ENCODE measurements at regions not wholly inside any gene's neighbourhood (a gene's known extent, or its start where the extent isn't known, plus 50 kb on each side); places are given as distances from the start of the nearest gene placed in this dataset.

DNA sequence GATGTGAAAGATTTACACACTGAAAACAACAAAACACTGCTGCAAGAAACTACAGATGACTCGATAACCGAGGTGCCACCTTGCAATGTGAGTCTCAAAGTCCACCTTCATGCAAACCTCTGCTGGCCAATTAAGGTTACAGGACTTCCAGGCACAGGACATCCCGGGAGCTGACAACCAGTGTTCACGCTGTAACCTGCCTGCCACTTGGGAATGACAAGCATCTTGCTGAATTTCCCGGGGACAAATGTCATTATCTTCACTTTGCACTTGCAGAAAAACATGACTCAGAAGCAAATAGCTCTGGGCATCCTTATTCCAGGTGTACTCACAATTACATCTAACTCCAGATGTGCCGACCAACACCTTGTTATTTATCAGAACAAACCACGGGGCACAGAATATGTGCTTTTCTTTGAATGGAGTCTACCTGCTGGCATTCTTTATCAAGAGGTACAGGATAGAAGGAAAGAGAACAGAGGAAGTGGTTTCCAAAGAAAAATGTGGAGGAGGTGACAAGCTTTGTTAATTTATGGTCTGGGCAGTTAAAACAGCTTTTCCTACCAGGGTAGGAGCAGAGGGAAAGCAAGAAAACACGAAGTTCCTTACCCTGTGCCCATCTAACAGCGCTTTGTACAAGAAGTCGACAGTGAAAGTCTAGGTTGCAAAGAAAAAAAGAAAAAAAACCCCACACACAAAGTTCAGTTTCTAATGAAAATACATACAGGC lies 72.3 kb downstream of the SHANK2 start:
- Histone ChIP-seq H3K27me3 (ENCODE audit: control insufficient read depth in 3 of 3, insufficient read depth in 3 of 3, low read depth in 1 of 3, low read length in 3 of 3) (peaks cover 0 to 3% (median 0%) of the 10 kb centered on the region in 3 experiments), H3K23ac (ENCODE audit: low read depth, low read length, poor library complexity) (no peak overlapping the region), H3K27ac (replicated peaks; ENCODE audit: low read length) (no peak overlapping the region), H2BK15ac (ENCODE audit: low read length) (no peak overlapping the region), H3K79me1 (ENCODE audit: low read depth, low read length) (no peaks in the 10 kb centered on the region), H3K4me3 (ENCODE audit: low read length in 2 of 2) (no peak overlapping the region), H4K8ac (ENCODE audit: low read depth, low read length) (no peak overlapping the region), H3K18ac (ENCODE audit: low read length) (no peak overlapping the region), H2AK5ac (ENCODE audit: low read depth, low read length) (no peak overlapping the region), H3K4ac (ENCODE audit: low read length) (no peak overlapping the region), H3K4me2 (ENCODE audit: insufficient read depth, low read length, poor library complexity, severe bottlenecking) (no peak overlapping the region), H3K4me1 (ENCODE audit: control insufficient read depth in 2 of 2, insufficient read depth in 1 of 2, low read depth in 1 of 2, low read length in 2 of 2) (no peaks in the 10 kb centered on the region), H3K9me3 (replicated peaks in 1 of 2; ENCODE audit: control insufficient read depth in 2 of 2, insufficient read depth in 1 of 2, low read depth in 1 of 2, low read length in 2 of 2) (peaks cover 3 to 4% of the 10 kb centered on the region in 2 donors), H2AFZ (ENCODE audit: low read length) (no peak overlapping the region), H2BK5ac (ENCODE audit: low read length) (no peak overlapping the region), H2BK12ac (ENCODE audit: low read length) (no peak overlapping the region), H3K9ac (ENCODE audit: low read depth, low read length, poor library complexity) (no peak overlapping the region), H2BK120ac (ENCODE audit: low read depth, low read length) (no peak overlapping the region), H3K36me3 (replicated peaks in 1 of 2; ENCODE audit: control insufficient read depth in 2 of 2, insufficient read depth in 2 of 2, low read length in 2 of 2) (no peaks in the 10 kb centered on the region), H4K91ac (ENCODE audit: low read depth, low read length, poor library complexity) (no peak overlapping the region), H3K14ac (ENCODE audit: low read length) (no peak overlapping the region)
- DNase-seq (ENCODE audit: low spot score) = no peak
- WGBS, 2 donors (ENCODE audit: extremely low coverage in 2 of 2, insufficient read length in 2 of 2, insufficient replicate concordance in 1 of 2) = no CpG with 5 or more reads among the region's 10 CpGs

DNA sequence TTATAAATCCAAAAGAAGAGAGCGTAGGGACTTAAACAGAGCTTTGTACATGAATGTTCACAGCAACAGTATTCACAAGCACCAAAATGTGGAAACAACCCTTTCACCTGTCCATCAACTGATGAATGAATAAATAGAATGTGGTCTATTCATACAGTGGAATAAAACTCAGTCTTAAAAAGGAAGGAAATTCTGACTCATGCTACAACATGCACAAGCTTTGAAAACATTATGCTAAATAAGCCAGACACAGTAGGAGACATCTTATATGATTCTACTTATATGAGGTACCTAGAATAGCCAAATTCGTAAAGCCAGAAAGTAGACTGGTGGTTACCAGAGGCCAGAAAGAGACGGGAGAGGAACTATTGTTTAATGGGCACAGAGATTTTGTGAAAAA lies 74.3 kb downstream of the SHANK2 start:
- Histone ChIP-seq H2AFZ (ENCODE audit: low read length) (no peak overlapping the region), H3K27ac (replicated peaks; ENCODE audit: low read length) (no peak overlapping the region), H3K9ac (ENCODE audit: low read depth, low read length, poor library complexity) (no peak overlapping the region), H4K91ac (ENCODE audit: low read depth, low read length, poor library complexity) (no peak overlapping the region), H2AK5ac (ENCODE audit: low read depth, low read length) (no peak overlapping the region), H3K4me1 (ENCODE audit: control insufficient read depth in 2 of 2, insufficient read depth in 1 of 2, low read depth in 1 of 2, low read length in 2 of 2) (no peaks in the 10 kb centered on the region), H2BK120ac (ENCODE audit: low read depth, low read length) (no peak overlapping the region), H3K27me3 (ENCODE audit: control insufficient read depth in 3 of 3, insufficient read depth in 3 of 3, low read depth in 1 of 3, low read length in 3 of 3) (no peaks in the 10 kb centered on the region), H2BK15ac (ENCODE audit: low read length) (no peak overlapping the region), H3K4ac (ENCODE audit: low read length) (no peak overlapping the region), H2BK12ac (ENCODE audit: low read length) (no peak overlapping the region), H4K8ac (ENCODE audit: low read depth, low read length) (no peak overlapping the region), H2BK5ac (ENCODE audit: low read length) (no peak overlapping the region), H3K23ac (ENCODE audit: low read depth, low read length, poor library complexity) (no peak overlapping the region), H3K18ac (ENCODE audit: low read length) (no peak overlapping the region), H3K4me3 (ENCODE audit: low read length in 2 of 2) (no peak overlapping the region), H3K9me3 (replicated peaks in 1 of 2; ENCODE audit: control insufficient read depth in 2 of 2, insufficient read depth in 1 of 2, low read depth in 1 of 2, low read length in 2 of 2) (peaks cover 3 to 5% of the 10 kb centered on the region in 2 donors), H3K79me1 (ENCODE audit: low read depth, low read length) (no peaks in the 10 kb centered on the region), H3K14ac (ENCODE audit: low read length) (no peak overlapping the region), H3K36me3 (replicated peaks in 1 of 2; ENCODE audit: control insufficient read depth in 2 of 2, insufficient read depth in 2 of 2, low read length in 2 of 2) (no peaks in the 10 kb centered on the region), H3K4me2 (ENCODE audit: insufficient read depth, low read length, poor library complexity, severe bottlenecking) (no peak overlapping the region)
- WGBS, 2 donors (ENCODE audit: extremely low coverage in 2 of 2, insufficient read length in 2 of 2, insufficient replicate concordance in 1 of 2) = no CpG with 5 or more reads among the region's 3 CpGs
- DNase-seq (ENCODE audit: low spot score) = no peak

DNA sequence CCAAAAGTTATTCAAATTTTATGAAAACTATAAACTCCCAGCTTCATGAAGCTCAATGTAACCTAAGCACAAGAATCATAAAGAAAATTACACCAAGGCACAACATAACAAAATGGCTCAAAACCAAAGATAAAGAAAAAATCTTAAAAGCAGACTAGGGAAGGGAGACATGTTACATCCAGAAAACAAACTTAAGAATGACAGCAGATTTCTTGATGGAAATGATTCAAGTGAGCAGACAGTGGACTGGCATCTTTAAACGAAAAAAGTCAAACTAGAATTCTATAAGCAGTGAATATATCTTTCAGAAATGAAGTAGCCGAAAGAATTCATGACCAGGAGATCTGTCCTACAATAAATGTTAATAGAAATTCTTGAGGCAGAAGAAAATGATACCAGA lies 75.6 kb downstream of the SHANK2 start:
- Histone ChIP-seq H3K4me2 (ENCODE audit: insufficient read depth, low read length, poor library complexity, severe bottlenecking) (no peak overlapping the region), H3K79me1 (ENCODE audit: low read depth, low read length) (no peaks in the 10 kb centered on the region), H2BK120ac (ENCODE audit: low read depth, low read length) (no peak overlapping the region), H3K36me3 (replicated peaks in 1 of 2; ENCODE audit: control insufficient read depth in 2 of 2, insufficient read depth in 2 of 2, low read length in 2 of 2) (no peaks in the 10 kb centered on the region), H3K9me3 (replicated peaks in 1 of 2; ENCODE audit: control insufficient read depth in 2 of 2, insufficient read depth in 1 of 2, low read depth in 1 of 2, low read length in 2 of 2) (peaks cover 3 to 5% of the 10 kb centered on the region in 2 donors), H3K14ac (ENCODE audit: low read length) (no peak overlapping the region), H3K23ac (ENCODE audit: low read depth, low read length, poor library complexity) (no peak overlapping the region), H3K27me3 (ENCODE audit: control insufficient read depth in 3 of 3, insufficient read depth in 3 of 3, low read depth in 1 of 3, low read length in 3 of 3) (no peaks in the 10 kb centered on the region), H2AK5ac (ENCODE audit: low read depth, low read length) (no peak overlapping the region), H2BK12ac (ENCODE audit: low read length) (no peak overlapping the region), H3K4me1 (ENCODE audit: control insufficient read depth in 2 of 2, insufficient read depth in 1 of 2, low read depth in 1 of 2, low read length in 2 of 2) (no peaks in the 10 kb centered on the region), H2BK15ac (ENCODE audit: low read length) (no peak overlapping the region), H3K4me3 (ENCODE audit: low read length in 2 of 2) (no peak overlapping the region), H2BK5ac (ENCODE audit: low read length) (no peak overlapping the region), H3K27ac (replicated peaks; ENCODE audit: low read length) (no peak overlapping the region), H3K9ac (ENCODE audit: low read depth, low read length, poor library complexity) (no peak overlapping the region), H3K18ac (ENCODE audit: low read length) (no peak overlapping the region), H3K4ac (ENCODE audit: low read length) (no peak overlapping the region), H2AFZ (ENCODE audit: low read length) (no peak overlapping the region), H4K8ac (ENCODE audit: low read depth, low read length) (no peak overlapping the region), H4K91ac (ENCODE audit: low read depth, low read length, poor library complexity) (no peak overlapping the region)
- no peak for DNase-seq (ENCODE audit: low spot score)
- WGBS, 2 donors (ENCODE audit: extremely low coverage in 2 of 2, insufficient read length in 2 of 2, insufficient replicate concordance in 1 of 2) = no CpG with 5 or more reads among the region's 2 CpGs

DNA sequence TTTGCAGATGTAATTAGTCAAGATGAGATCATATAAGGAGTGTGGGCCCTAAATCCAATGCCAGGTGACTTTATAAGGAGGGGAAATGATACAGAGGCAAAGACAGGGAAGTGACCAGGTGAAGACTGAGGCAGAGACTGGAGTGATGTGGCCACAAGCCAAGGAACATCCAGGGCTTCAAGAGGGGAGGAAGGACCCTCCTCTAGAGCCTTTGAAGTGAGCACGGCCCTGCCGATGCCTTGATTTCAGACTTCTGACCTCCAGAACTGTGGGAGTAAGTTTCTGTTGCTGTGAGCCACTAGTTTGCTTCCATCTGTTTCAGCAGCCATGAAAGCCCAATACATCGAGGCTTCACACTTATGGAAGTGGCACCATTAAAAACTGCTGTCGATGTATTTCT lies 78.7 kb downstream of the SHANK2 start:
- Histone ChIP-seq H3K79me1 (ENCODE audit: low read depth, low read length) (no peaks in the 10 kb centered on the region), H3K4me2 (ENCODE audit: insufficient read depth, low read length, poor library complexity, severe bottlenecking) (no peak overlapping the region)
- no peak for DNase-seq (ENCODE audit: low spot score)

More for the DNA sequence above, 78.7 kb downstream of the SHANK2 start:
- H3K4me3 ChIP-seq (ENCODE audit: low read length in 2 of 2) = no peak overlapping the region
- H2AK5ac ChIP-seq (ENCODE audit: low read depth, low read length) = no peak overlapping the region
- no peak overlapping the region for H4K8ac ChIP-seq (ENCODE audit: low read depth, low read length)
- no peaks in the 10 kb centered on the region for H3K4me1 ChIP-seq (ENCODE audit: control insufficient read depth in 2 of 2, insufficient read depth in 1 of 2, low read depth in 1 of 2, low read length in 2 of 2)
- H2BK12ac ChIP-seq (ENCODE audit: low read length) = no peak overlapping the region
- H3K9ac ChIP-seq (ENCODE audit: low read depth, low read length, poor library complexity) = no peak overlapping the region
- H3K4ac ChIP-seq (ENCODE audit: low read length) = no peak overlapping the region
- H3K18ac ChIP-seq (ENCODE audit: low read length) = no peak overlapping the region
- no peak overlapping the region for H2BK120ac ChIP-seq (ENCODE audit: low read depth, low read length)
- H3K14ac ChIP-seq (ENCODE audit: low read length) = no peak overlapping the region
- no peak overlapping the region for H3K23ac ChIP-seq (ENCODE audit: low read depth, low read length, poor library complexity)
- no peak overlapping the region for H2BK15ac ChIP-seq (ENCODE audit: low read length)
- H4K91ac ChIP-seq (ENCODE audit: low read depth, low read length, poor library complexity) = no peak overlapping the region
- no peak overlapping the region for H2AFZ ChIP-seq (ENCODE audit: low read length)
- no peaks in the 10 kb centered on the region for H3K36me3 ChIP-seq (replicated peaks in 1 of 2; ENCODE audit: control insufficient read depth in 2 of 2, insufficient read depth in 2 of 2, low read length in 2 of 2)
- peaks cover 3 to 5% of the 10 kb centered on the region in 2 donors for H3K9me3 ChIP-seq (replicated peaks in 1 of 2; ENCODE audit: control insufficient read depth in 2 of 2, insufficient read depth in 1 of 2, low read depth in 1 of 2, low read length in 2 of 2)
- H3K27ac ChIP-seq (replicated peaks; ENCODE audit: low read length) = no peak overlapping the region
- no CpG with 5 or more reads among the region's 4 CpGs for WGBS, 2 donors (ENCODE audit: extremely low coverage in 2 of 2, insufficient read length in 2 of 2, insufficient replicate concordance in 1 of 2)
- H3K27me3 ChIP-seq (ENCODE audit: control insufficient read depth in 3 of 3, insufficient read depth in 3 of 3, low read depth in 1 of 3, low read length in 3 of 3) = no peaks in the 10 kb centered on the region
- no peak overlapping the region for H2BK5ac ChIP-seq (ENCODE audit: low read length)

Measured in neuronal stem cell (in vitro differentiated cells).